GM18505 (cell line): ENCODE measurements at regions not wholly inside any gene's neighbourhood (a gene's known extent, or its start where the extent isn't known, plus 50 kb on each side); places are given as distances from the start of the nearest gene placed in this dataset.
A peak's percentile ranks its signal among the peaks of the same experiment; 100 is the strongest.

Experiments used
- ATAC-seq: cut with Tn5 transposase; IDR thresholded peaks from one replicate; pipeline ENCODE4 v1.9.1; 2021; ENCODE audit not compliant: unreplicated experiment
- POLR2A ChIP-seq: IDR thresholded peaks from 4 replicates; pipeline ENCODE4 v1.6.1; 2011; ENCODE audit warnings: borderline replicate concordance; ENCODE audit not compliant: insufficient read depth, insufficient read length; ENCODE audit errors: extremely low read depth

DNA sequence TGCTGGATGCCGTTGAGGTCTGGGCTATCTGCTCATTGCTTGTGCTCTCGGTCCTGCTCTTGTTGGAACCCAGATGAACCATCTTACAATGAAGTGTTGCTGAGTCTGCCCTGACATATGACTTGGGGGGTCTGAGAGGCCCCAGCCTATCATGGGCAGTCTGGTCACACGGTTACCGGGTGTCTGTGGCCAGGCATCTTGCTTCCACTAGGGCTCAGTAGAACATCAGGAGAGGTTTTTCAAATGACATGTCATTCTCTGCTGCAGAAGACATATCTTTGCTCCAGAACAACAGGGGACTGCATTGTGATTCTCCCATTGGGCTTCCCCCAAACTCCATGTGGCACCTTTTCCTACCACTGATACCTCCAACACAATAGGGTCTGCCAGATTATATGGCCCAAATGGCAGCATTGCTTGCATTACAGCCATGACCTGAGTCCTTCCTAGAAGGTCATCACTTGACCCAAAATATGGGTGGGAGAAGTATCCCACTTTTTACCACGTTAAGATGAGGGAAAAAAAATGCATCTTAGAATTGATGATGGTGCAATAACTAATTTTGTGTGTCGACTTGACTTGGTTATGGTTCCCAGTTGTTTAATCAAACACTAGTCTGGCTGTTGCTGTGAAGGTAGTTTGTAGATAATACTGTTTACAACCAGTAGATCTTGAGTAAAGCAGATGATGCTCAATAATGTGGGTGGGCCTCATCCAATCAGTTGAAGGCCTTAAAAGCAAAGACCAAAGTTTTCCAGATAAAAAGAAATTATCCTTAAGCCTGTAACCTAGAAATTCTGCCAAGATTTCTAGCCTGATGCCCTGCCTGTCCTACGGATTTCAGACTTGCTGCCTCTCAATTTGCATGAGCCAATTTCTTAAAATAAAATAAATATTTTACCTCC is 241.0 kb downstream of the QKI start:
- no peak for TF ChIP-seq POLR2A
- no peak for ATAC-seq

DNA sequence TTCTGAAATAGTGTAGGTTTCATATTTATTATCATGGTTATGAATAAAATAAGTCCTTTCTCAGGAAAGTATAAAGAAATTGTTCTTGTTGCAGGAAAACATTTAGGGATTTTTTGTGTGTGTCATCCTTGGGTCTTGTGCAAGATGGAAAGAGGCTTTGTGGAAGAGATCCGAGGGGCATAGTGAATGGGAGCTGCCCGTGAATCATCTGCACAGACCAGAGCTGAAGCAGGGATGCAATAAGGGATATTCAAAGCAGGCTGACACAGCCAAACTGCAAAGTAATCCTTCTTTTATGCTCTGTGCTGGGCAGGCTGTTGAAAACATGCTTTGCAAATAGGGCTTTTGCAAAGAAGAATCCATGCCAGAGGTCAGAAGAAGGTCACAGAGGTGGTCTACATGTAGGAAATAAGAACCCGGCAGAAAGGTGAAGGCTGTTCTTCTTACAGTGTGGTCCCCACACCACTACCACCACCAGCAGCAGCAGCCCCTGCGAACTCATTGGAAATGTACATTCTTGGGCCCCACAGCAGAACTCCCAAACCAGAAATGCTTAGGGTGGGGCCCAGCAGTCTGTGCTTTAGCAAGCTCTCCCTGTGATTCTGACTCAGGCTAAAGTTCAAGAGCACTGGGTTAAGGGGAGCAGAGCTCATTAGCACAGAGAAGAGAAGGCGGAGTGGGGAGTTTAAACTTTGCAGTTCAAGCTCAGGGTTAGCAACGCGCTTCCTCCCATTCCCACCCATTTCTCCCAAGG is 237.6 kb downstream of the QKI start:
- ATAC-seq: no peak
- no peak for TF ChIP-seq POLR2A

DNA sequence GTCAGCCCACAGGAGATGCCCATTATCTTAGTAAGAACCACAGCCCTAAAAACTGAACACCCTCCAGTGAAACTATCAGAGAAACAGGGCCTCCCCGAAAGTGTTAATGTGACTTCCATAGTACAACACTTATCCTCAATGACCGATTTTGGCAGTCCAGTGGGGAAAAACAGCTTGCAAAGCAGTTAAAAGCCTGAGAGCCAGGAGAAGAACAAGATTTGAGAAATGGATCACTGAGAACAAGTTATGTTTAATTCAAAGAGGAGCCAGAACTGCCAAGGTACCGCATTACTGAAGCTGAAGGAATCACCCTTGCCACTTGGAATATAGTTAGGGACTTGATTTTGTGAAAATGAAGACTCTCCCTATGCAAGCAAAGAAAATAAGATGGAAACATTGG is 236.9 kb downstream of the QKI start:
- ATAC-seq: no peak
- TF ChIP-seq POLR2A: no peak

DNA sequence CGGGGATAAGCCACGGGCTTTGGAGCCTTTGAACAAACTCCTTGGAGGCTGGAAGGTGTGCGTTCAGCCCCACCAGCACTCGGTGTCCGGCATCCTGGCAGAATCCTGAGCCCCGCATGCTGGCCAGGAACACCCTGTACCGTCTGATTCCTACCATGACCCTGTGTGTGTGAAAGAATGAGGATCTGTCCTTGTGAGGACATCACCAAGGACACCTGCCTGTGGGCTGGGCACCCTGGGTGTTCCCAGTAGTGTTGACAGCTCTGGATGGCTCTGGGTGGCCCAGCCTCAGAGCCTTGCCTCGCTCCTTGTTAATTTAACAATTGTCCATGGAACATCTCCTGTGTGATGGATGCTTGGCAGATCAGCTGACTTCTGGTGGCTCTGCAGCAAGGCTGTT is 234.3 kb downstream of the QKI start:
- TF ChIP-seq POLR2A: no peak
- ATAC-seq: no peak

DNA sequence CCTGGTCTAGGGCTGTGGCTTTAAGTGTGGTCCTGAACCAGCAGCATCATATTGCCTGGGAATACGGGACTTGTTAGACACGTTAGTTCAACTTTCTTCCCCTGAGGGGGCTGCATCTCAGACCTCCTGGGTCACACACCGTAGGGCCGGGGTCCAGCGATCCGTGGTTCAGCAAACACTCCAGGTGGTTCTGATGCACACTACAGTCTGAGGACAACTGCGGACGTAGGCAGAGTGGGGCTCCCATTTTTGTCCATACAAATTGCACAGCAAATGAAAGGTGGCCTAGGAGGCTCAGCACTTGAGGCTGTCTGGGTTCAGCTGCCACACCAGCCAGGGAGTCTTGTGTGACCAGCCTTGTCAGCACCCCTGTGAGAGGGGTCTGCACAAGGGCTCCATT is 233.1 kb downstream of the QKI start:
- ATAC-seq: no peak
- TF ChIP-seq POLR2A: no peak

DNA sequence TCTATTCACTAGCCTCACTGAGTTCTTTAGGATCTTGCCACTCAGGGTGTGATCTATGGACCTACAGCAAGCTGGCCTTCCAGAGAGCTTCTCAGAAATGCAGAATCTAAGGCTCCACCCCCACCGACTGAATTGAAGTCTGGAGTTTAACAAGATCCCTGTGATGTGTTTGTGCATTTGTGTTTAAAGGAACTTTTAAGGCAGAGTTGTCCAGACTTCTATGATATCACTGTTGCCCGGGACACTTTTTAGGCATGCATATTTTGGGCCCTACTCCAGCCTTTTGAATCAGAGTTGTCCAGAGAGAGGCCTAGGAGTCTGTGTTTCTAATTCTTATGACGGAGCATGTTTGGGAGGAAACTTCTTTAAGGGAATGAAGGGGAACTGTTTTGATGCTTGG is 232.3 kb downstream of the QKI start:
- TF ChIP-seq POLR2A: no peak
- ATAC-seq: no peak

DNA sequence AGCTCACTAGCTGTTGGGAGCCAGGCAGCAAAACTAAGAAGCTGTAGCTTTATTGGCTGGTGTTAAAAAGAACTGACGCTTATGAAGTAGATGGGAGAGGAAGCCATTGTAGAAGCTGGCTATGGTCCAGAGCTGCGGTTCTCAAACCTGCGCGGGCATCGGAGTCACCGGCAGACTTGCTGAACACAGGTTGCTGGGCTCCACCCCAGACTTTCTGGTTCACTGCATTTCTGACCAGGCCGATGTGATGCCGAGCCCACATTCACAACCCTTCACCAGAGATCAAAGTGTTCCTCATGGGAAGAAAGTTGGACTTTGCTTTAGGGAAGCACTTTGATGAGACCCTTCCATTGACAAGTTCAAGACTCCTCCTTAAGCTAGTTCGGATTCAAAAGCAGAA is 231.6 kb downstream of the QKI start:
- ATAC-seq: no peak
- TF ChIP-seq POLR2A: no peak

DNA sequence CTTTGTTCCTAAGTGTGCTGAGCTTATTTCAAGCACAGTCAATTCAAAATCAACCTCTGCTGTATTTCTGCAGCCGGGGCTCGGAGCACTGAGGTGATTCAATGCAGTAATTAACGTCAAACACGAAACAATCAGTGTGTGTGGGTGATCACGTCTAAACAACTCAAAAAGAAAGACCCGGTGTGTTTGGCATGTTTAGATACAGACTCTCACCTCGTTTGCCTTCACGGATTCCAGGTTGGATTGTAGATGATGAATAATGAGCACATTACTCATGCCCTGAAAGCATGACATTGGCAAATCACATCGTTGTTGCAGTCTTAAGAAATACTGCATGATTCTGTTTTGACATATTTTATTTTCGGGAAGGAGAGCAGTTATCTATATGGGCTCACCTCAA is 231.0 kb downstream of the QKI start:
- ATAC-seq: no peak
- no peak for TF ChIP-seq POLR2A

DNA sequence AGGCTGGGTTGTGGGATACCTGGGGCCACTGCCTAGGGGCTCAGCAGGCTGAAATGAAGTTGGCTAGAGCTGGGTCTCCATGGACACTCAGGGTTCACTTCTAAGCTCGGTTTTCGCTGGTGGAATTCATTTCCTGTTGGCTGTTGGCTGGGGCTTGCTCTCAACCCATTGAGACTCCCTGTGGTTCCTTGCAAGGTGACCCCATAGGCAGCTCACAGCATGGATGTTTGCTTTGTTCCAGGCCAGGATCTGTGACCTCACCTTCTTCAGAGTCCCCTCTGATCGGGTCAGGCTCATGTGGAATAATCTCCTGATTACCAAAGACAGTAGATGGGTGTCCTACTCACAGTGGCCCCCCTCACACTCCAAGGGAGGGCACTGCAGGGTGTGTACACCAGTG is 229.3 kb downstream of the QKI start:
- ATAC-seq: no peak
- no peak for TF ChIP-seq POLR2A

DNA sequence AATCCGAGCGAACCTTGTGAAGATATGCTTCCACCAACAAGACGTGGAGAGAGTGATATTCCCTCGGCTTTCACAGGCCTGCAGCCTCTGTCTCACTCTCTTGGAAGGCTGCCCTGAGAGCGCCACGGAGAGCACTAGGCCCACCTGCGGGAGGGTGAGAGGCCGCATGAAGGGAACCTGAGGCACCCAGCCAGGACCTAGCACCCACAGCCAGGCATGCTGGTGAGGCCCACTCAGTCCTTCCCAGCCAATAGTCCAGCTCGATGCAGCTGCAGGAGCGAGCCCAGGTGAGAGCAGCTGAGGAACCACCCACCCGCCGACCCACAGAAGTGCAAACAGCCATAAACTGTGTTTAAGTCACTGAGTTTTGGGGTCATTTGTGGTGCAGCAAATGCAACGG is 227.2 kb downstream of the QKI start:
- no peak for TF ChIP-seq POLR2A

DNA sequence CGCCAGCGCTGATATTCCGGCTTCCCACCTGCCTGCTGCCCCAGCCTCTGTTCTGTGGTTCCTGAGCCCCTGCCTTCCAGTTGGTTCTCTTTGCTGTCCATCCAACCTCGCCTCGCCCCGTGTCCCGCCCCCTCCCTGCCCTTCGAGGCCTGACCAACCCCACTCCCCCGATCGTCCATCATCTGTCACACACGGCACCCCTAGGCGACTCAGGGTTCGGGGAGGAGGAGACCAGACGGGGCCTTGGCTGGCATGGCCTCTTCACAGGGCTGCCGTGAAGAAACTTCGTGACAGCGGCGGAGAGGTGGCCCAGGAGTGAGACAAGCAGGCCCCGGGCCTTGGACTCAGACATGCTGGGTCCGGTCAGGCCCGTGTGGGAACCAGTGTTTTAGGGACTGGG is 226.1 kb downstream of the QKI start:
- no peak for TF ChIP-seq POLR2A
- ATAC-seq: no peak

More for the DNA sequence above, 227.2 kb downstream of the QKI start:
- ATAC-seq: no peak

DNA sequence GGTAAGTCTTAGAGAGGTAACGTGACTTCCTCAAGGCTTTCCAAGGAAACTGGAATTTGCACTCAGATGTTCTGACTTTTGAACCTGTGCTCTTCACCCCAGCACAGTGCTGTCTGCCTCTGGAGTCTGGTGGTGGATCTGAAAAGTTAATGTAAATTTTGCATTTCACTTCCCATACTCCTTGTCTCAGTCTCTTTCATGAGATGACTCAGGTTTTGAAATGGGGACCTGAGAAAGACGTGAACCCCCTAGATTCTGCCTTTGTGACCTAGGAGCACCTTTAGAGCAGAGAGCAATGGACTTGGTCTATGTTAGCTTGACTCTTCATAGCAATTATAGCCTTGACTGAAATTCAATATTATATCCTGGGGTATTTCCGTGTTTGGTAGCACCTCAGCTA is 223.0 kb downstream of the QKI start:
- peak; percentile 94 for ATAC-seq
- TF ChIP-seq POLR2A: no peak

DNA sequence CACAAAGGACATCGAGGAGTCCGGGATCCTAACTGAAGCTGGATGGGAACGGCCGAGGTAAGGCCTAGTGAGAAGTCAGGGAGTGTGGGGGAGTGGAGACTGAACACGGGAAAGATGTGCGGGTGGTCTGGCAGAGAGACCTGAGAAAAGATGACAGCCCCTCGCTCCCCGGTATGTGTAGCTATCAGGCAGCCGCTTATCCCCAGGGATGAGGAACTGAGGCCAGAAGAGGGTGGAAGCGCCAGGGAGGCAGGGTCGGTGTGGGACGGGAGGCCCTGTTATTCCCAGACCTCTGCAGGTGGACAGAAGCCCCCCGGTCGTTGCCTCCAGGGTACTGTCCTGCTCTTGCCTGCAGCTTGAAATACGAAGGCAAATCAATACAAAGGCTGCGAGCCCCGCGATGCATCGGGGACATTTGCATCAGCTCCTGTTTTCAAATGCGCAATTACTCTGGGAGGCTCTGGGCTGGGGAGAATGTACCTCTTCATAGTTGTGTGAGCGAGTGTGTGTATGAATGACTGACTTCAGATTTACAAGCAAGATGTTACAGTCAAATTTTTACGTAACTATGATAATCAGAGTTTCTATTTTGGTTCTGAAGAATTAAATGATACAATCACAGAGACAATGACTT is 221.3 kb downstream of the QKI start:
- TF ChIP-seq POLR2A: no peak
- ATAC-seq: no peak
